ENCODE measurements at regions not wholly inside any gene's neighbourhood (a gene's known extent, or its start where the extent isn't known, plus 50 kb on each side); places are given as distances from the start of the nearest gene placed in this dataset.

DNA sequence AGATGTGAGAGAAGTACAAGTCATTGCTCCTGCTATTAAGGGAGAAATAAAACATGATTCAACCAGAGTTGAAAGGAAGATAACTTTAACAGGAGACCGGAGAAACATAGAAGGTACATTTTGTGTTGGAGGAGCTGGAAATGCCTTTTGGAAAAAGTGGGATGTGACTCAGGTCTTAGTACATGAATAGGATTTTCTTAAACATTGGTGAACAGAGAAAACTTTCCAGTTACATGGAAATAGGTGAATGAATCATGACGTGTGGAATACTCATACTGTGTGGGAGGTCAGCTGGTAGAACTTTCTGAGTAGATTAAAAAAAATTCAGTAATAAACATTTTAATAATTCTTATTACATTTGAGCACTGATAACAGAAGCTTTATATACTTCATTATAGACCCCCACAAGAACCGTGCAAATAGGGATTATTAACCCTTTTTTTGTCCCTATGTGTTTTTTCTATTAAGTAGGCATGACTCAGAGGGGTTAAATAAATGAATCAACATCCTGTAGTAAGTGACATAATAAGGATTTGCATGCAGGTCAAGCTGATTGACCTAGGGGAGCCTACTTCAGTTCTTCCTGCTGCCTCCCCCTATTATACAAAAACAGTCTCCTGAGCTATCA, 710.5 kb downstream of the NOVA1 start:
- Histone ChIP-seq H3K27ac (no peak overlapping the region), H3K4me3 (no peak overlapping the region), H3K27me3 (no peaks in the 10 kb centered on the region), H3K9me3 (no peaks in the 10 kb centered on the region), H3K36me3 (no peaks in the 10 kb centered on the region), H3K4me1 (no peaks in the 10 kb centered on the region)
- TF ChIP-seq POLR2A (IDR thresholded peaks at IDR 0.05): no peak
- TF ChIP-seq, protein P1, sequence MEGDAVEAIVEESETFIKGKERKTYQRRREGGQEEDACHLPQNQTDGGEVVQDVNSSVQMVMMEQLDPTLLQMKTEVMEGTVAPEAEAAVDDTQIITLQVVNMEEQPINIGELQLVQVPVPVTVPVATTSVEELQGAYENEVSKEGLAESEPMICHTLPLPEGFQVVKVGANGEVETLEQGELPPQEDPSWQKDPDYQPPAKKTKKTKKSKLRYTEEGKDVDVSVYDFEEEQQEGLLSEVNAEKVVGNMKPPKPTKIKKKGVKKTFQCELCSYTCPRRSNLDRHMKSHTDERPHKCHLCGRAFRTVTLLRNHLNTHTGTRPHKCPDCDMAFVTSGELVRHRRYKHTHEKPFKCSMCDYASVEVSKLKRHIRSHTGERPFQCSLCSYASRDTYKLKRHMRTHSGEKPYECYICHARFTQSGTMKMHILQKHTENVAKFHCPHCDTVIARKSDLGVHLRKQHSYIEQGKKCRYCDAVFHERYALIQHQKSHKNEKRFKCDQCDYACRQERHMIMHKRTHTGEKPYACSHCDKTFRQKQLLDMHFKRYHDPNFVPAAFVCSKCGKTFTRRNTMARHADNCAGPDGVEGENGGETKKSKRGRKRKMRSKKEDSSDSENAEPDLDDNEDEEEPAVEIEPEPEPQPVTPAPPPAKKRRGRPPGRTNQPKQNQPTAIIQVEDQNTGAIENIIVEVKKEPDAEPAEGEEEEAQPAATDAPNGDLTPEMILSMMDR (IDR thresholded peaks at IDR 0.05): no peak
- no peak for DNase-seq
- intact Hi-C loops (cut with DNase I; ENCODE audit: low total_unique reads): no loop called here

- no peak for DNase-seq
- Histone ChIP-seq H3K36me3 (no peaks in the 10 kb centered on the region), H3K4me3 (no peak overlapping the region), H3K4me1 (no peaks in the 10 kb centered on the region), H3K27ac (no peak overlapping the region), H3K9me3 (no peaks in the 10 kb centered on the region), H3K27me3 (no peaks in the 10 kb centered on the region)
- TF ChIP-seq POLR2A (IDR thresholded peaks at IDR 0.05): no peak
- TF ChIP-seq, protein P1 (IDR thresholded peaks at IDR 0.05): no peak
- intact Hi-C loops (cut with DNase I; ENCODE audit: low total_unique reads): no loop called here
Measured at GRCh38 chr14:25884657-25885056, 713.2 kb downstream of the NOVA1 start.

- H3K27me3 ChIP-seq: no peaks in the 10 kb centered on the region
- no peaks in the 10 kb centered on the region for H3K9me3 ChIP-seq
- H3K4me1 ChIP-seq: no peaks in the 10 kb centered on the region
- DNase-seq: no peak
- H3K36me3 ChIP-seq: no peaks in the 10 kb centered on the region
- intact Hi-C loops (cut with DNase I; ENCODE audit: low total_unique reads): no loop called here
- TF ChIP-seq POLR2A (IDR thresholded peaks at IDR 0.05): no peak
- TF ChIP-seq, protein P1 (IDR thresholded peaks at IDR 0.05): no peak
- H3K4me3 ChIP-seq: no peak overlapping the region
- H3K27ac ChIP-seq: no peak overlapping the region
Measured at GRCh38 chr14:25882899-25883298, 714.9 kb downstream of the NOVA1 start.

DNA sequence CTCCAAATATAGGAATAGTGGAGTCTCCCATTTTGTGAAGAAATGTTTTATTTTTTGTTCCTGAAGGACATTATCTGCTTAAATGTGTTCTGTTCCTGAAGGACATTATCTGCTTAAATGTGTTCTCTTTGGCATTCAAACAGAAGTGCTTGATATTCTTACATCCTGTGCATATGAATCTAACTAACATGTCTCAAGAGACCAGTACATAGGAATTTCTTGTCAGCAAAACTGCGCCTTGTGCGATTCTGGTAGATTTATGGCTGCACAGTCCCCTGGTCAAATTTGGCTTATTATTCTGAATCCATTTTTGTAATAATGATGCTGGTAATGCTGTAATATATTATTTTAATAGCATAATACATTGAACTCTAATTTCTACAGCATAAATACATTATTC, 722.4 kb downstream of the NOVA1 start:
- no peak for TF ChIP-seq POLR2A (IDR thresholded peaks at IDR 0.05)
- TF ChIP-seq, protein P1 (IDR thresholded peaks at IDR 0.05): no peak
- Histone ChIP-seq H3K27me3 (no peaks in the 10 kb centered on the region), H3K4me3 (no peak overlapping the region), H3K4me1 (no peaks in the 10 kb centered on the region), H3K9me3 (no peaks in the 10 kb centered on the region), H3K36me3 (no peaks in the 10 kb centered on the region), H3K27ac (no peak overlapping the region)
- DNase-seq: no peak
- intact Hi-C loops (cut with DNase I; ENCODE audit: low total_unique reads): no loop called here

- H3K9me3 ChIP-seq: no peaks in the 10 kb centered on the region
- no peaks in the 10 kb centered on the region for H3K27me3 ChIP-seq
- TF ChIP-seq, protein P1 (IDR thresholded peaks at IDR 0.05): no peak
- no peak overlapping the region for H3K27ac ChIP-seq
- H3K4me1 ChIP-seq: no peaks in the 10 kb centered on the region
- no peaks in the 10 kb centered on the region for H3K36me3 ChIP-seq
- intact Hi-C loops (cut with DNase I; ENCODE audit: low total_unique reads): no loop called here
- no peak for DNase-seq
- H3K4me3 ChIP-seq: no peak overlapping the region
Measured at GRCh38 chr14:25869854-25870253, 728.0 kb downstream of the NOVA1 start.
